ENCODE measurements at regions not wholly inside any gene's neighbourhood (a gene's known extent, or its start where the extent isn't known, plus 50 kb on each side); places are given as distances from the start of the nearest gene placed in this dataset.

DNA sequence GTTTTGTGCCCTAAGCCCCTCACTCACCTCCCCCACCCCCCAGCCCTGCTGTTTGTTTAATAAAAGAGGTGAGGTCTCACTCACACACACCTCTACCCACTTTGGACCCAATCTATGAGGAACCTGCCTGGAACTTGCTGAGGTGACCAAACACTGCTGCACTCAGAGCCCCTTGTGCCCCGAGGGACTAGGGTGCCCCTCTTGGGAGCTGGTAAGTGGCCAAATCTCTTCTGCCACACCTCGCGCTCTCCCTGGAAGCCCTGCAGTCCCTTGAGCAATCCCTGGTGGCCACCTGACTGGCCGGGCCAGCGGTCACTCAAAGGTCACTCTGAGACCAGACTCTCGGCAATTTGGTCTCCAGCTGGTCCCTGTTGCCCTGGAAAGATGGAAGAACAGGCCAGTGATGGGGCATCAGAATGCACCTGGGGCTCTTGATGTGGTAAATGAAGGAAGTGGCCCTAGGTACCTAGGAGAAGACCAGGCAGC lies 157.2 kb downstream of the MED10 start:
- intact Hi-C loops (cut with micrococcal nuclease): no loop called here

DNA sequence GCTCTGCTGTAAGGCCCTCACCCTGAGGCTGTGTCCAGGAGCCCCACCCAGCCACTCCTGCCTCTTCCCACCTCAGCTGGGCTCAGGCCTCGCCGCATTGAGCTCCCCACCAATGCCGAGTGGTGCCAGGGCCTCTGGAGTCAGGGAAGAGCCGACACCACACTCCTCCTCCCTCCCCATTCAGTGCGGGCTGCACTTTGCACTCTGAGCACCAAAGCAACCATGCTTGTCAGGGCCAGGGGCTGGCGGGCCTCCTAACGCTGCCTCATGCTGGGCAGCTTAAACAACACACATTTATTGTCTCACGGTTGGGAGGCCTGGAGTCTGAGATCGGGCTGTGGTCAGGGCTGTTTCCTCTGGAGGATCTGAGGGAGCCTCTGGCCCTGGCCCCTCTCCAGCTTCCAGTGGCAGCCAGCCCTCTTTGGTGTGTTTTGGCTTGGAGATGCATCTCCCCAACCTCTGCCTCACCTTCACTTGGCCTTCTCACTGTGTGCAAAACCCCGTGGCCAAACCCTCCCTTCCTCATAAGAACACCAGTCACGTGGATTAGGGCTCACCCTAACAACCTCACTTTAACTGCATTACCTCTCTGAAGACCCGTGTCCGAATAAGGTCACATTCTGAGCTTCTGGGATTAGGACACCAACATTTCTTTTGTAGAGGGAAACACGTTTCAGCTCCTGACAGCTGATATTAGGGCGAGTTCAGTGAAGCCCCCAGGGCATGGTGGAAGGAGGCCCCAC lies 157.8 kb downstream of the MED10 start:
- H3K9me3 ChIP-seq (ENCODE audit: control insufficient read depth in 2 of 3, low read length in 3 of 3): no peaks in the 10 kb centered on the region
- no peaks in the 10 kb centered on the region for H3K36me3 ChIP-seq (ENCODE audit: control insufficient read depth in 2 of 3, insufficient read depth in 3 of 3, low read length in 3 of 3)
- ATAC-seq (peak; percentile 14), DNase-seq (no peak)
- intact Hi-C loops (cut with micrococcal nuclease): no loop called here
- H3K27me3 ChIP-seq (ENCODE audit: control insufficient read depth in 2 of 2, insufficient read depth in 2 of 2, low read length in 2 of 2): no peaks in the 10 kb centered on the region
- H3K4me3 ChIP-seq (ENCODE audit: low read length): no peak overlapping the region
- ChIA-PET CTCF (no interaction called here), POLR2A (no interaction called here)
- Mint-ChIP-seq H3K9me3 (peaks cover 0 to 3% (median 0%) of the 10 kb centered on the region in 11 donors), H3K4me1 (peaks cover 0 to 2% (median 0%) of the 10 kb centered on the region in 7 donors), H3K27ac (no peak overlapping the region), H3K27me3 (peaks cover 0 to 25% (median 0%) of the 10 kb centered on the region in 5 donors), H3K36me3 (no peaks in the 10 kb centered on the region), H3K4me3 (no peak overlapping the region)
- no peaks in the 10 kb centered on the region for H3K4me1 ChIP-seq (ENCODE audit: control insufficient read depth in 2 of 2, insufficient read depth in 2 of 2, low read length in 2 of 2)
- no peak overlapping the region for H3K27ac ChIP-seq (ENCODE audit: low read depth, low read length)

More for the DNA sequence above, 157.2 kb downstream of the MED10 start:
- Mint-ChIP-seq H3K9me3 (peaks cover 0 to 3% (median 0%) of the 10 kb centered on the region in 11 donors), H3K27me3 (peaks cover 0 to 22% (median 0%) of the 10 kb centered on the region in 5 donors), H3K36me3 (no peaks in the 10 kb centered on the region), H3K4me3 (no peak overlapping the region), H3K4me1 (peaks cover 0 to 2% (median 0%) of the 10 kb centered on the region in 7 donors), H3K27ac (no peak overlapping the region)
- Histone ChIP-seq H3K4me3 (ENCODE audit: low read length) (no peak overlapping the region), H3K4me1 (ENCODE audit: control insufficient read depth in 2 of 2, insufficient read depth in 2 of 2, low read length in 2 of 2) (no peaks in the 10 kb centered on the region), H3K27ac (ENCODE audit: low read depth, low read length) (no peak overlapping the region), H3K9me3 (ENCODE audit: control insufficient read depth in 2 of 3, low read length in 3 of 3) (no peaks in the 10 kb centered on the region), H3K36me3 (ENCODE audit: control insufficient read depth in 2 of 3, insufficient read depth in 3 of 3, low read length in 3 of 3) (no peaks in the 10 kb centered on the region), H3K27me3 (ENCODE audit: control insufficient read depth in 2 of 2, insufficient read depth in 2 of 2, low read length in 2 of 2) (no peaks in the 10 kb centered on the region)
- no peak for DNase-seq
- ChIA-PET CTCF (no interaction called here), POLR2A (no interaction called here)
- no peak for ATAC-seq

DNA sequence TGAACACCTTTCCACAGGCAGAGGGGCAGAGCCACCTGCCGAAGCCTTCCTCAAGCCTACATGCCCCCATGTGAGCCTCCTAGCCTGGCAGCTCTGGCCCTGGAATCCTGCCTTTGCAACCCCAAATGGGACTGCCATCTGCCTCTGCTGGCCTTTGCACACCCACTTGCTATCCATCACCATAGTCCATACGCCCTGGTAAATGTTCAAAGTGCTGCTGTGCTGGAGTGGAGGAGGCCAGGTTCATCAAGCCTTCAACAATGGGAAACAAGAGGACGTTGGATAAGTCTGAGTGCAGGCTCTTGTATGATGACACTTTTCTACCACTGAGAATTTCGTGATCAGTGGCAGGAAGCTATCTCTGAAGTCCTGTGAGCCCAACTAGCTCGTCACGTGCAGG lies 159.8 kb downstream of the MED10 start:
- no peaks in the 10 kb centered on the region for H3K9me3 ChIP-seq (ENCODE audit: control insufficient read depth in 2 of 3, low read length in 3 of 3)
- no peak for ATAC-seq
- peaks cover 0 to 25% (median 0%) of the 10 kb centered on the region in 5 donors for H3K27me3 Mint-ChIP-seq
- H3K9me3 Mint-ChIP-seq: peaks cover 0 to 6% (median 0%) of the 10 kb centered on the region in 11 donors
- H3K27me3 ChIP-seq (ENCODE audit: control insufficient read depth in 2 of 2, insufficient read depth in 2 of 2, low read length in 2 of 2): no peaks in the 10 kb centered on the region
- no peak overlapping the region for H3K27ac Mint-ChIP-seq
- no peak for DNase-seq
- CTCF ChIA-PET: no interaction called here
- H3K36me3 ChIP-seq (ENCODE audit: control insufficient read depth in 2 of 3, insufficient read depth in 3 of 3, low read length in 3 of 3): no peaks in the 10 kb centered on the region
- H3K4me1 Mint-ChIP-seq: peaks cover 0 to 2% (median 0%) of the 10 kb centered on the region in 7 donors
- H3K4me1 ChIP-seq (ENCODE audit: control insufficient read depth in 2 of 2, insufficient read depth in 2 of 2, low read length in 2 of 2): no peaks in the 10 kb centered on the region
- POLR2A ChIA-PET: no interaction called here
- no peak overlapping the region for H3K4me3 ChIP-seq (ENCODE audit: low read length)
- no peak overlapping the region for H3K4me3 Mint-ChIP-seq
- no peaks in the 10 kb centered on the region for H3K36me3 Mint-ChIP-seq
- H3K27ac ChIP-seq (ENCODE audit: low read depth, low read length): no peak overlapping the region
- intact Hi-C loops (cut with micrococcal nuclease): no loop called here

DNA sequence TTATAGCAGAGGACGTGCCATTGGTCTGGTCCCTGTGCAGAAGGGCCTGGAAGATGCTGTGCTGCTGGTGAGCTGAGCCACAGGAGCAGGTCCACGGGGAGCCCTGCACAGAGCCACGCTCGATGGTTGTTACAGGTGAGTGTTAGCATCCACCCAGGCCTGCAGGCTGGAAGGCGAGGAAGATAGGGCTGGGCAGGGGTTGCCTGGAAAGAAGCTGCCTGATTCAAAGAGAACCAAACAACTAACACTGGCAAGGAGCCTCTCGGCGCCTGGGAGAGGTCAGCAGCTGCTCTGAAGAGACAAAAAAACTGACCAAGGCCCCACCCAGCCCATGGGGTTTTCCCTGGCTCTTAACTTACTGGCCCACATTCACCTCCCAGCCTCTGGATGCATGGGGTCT lies 160.2 kb downstream of the MED10 start:
- DNase-seq (no peak), ATAC-seq (no peak)
- intact Hi-C loops (cut with micrococcal nuclease): no loop called here
- Histone ChIP-seq H3K9me3 (ENCODE audit: control insufficient read depth in 2 of 3, low read length in 3 of 3) (no peaks in the 10 kb centered on the region), H3K4me1 (ENCODE audit: control insufficient read depth in 2 of 2, insufficient read depth in 2 of 2, low read length in 2 of 2) (no peaks in the 10 kb centered on the region), H3K27ac (ENCODE audit: low read depth, low read length) (no peak overlapping the region), H3K27me3 (ENCODE audit: control insufficient read depth in 2 of 2, insufficient read depth in 2 of 2, low read length in 2 of 2) (no peaks in the 10 kb centered on the region), H3K4me3 (ENCODE audit: low read length) (no peak overlapping the region), H3K36me3 (ENCODE audit: control insufficient read depth in 2 of 3, insufficient read depth in 3 of 3, low read length in 3 of 3) (no peaks in the 10 kb centered on the region)
- ChIA-PET CTCF (no interaction called here), POLR2A (no interaction called here)
- Mint-ChIP-seq H3K36me3 (no peaks in the 10 kb centered on the region), H3K4me1 (peaks cover 0 to 2% (median 0%) of the 10 kb centered on the region in 7 donors), H3K27me3 (peaks cover 0 to 25% (median 0%) of the 10 kb centered on the region in 5 donors), H3K9me3 (peaks cover 0 to 6% (median 0%) of the 10 kb centered on the region in 11 donors), H3K4me3 (no peak overlapping the region), H3K27ac (peak overlapping the region in 1 of 9 donors; percentile 82)

DNA sequence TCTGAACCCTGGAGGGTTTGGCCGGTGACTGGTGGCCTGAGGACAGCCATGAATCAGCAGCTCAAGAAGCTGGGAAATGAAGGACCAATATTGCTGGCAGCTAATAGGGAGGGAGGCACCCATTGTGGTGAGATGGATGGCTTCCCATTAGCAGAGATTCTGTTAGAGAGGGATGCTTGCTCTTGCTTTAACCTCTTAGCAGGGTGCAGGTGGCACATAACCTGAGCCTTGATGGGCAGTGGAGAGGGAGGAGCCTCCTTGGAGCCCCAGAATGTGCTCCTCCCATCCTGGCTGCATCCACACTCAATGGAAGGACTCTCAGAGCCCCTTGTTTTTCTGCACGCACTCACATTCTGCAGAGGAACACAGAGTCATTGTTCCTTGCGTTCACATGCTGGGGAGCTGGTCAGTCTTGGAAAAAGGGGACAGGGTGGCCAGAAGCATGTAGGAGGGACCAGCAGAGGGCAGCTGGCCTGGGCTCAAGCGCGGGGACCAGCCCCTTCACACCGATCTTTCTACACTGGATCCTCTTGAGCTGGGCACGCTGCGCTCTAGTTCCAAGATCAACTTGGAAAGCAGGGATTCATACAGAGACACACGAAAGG lies 161.8 kb downstream of the MED10 start:
- H3K36me3 Mint-ChIP-seq: no peaks in the 10 kb centered on the region
- CTCF ChIA-PET: no interaction called here
- H3K36me3 ChIP-seq (ENCODE audit: control insufficient read depth in 2 of 3, insufficient read depth in 3 of 3, low read length in 3 of 3): no peaks in the 10 kb centered on the region
- intact Hi-C loops (cut with micrococcal nuclease): no loop called here
- H3K4me1 ChIP-seq (ENCODE audit: control insufficient read depth in 2 of 2, insufficient read depth in 2 of 2, low read length in 2 of 2): no peaks in the 10 kb centered on the region
- H3K4me3 Mint-ChIP-seq: no peak overlapping the region
- peaks cover 0 to 11% (median 5%) of the 10 kb centered on the region in 11 donors for H3K9me3 Mint-ChIP-seq
- peaks cover 0 to 1% (median 0%) of the 10 kb centered on the region in 7 donors for H3K4me1 Mint-ChIP-seq
- POLR2A ChIA-PET: no interaction called here
- no peaks in the 10 kb centered on the region for H3K9me3 ChIP-seq (ENCODE audit: control insufficient read depth in 2 of 3, low read length in 3 of 3)
- no peaks in the 10 kb centered on the region for H3K27me3 ChIP-seq (ENCODE audit: control insufficient read depth in 2 of 2, insufficient read depth in 2 of 2, low read length in 2 of 2)
- DNase-seq: no peak
- H3K4me3 ChIP-seq (ENCODE audit: low read length): no peak overlapping the region
- H3K27ac ChIP-seq (ENCODE audit: low read depth, low read length): no peak overlapping the region
- H3K27ac Mint-ChIP-seq: no peak overlapping the region
- ATAC-seq: no peak
- peaks cover 0 to 25% (median 0%) of the 10 kb centered on the region in 5 donors for H3K27me3 Mint-ChIP-seq

DNA sequence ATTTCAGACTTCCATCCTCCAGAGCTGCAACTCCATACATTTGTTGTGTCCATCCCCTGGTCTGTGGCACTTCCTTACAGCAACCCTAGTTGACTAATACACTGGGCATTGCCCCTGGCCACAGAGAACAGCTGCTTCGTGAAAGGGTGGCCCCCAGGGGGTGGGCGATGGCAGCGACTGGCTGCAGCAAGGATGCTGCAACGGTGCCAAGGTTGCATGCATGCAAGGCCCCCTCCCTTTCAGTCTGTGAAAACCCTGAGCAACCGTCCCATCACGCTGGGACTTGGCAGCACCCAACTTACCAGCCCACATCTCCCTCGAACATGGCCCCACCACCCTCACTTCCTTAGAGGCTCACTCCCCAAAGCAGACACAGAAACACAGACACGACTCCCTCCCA lies 162.5 kb downstream of the MED10 start:
- H3K36me3 ChIP-seq (ENCODE audit: control insufficient read depth in 2 of 3, insufficient read depth in 3 of 3, low read length in 3 of 3): no peaks in the 10 kb centered on the region
- intact Hi-C loops (cut with micrococcal nuclease): no loop called here
- POLR2A ChIA-PET: no interaction called here
- CTCF ChIA-PET: no interaction called here
- ATAC-seq (no peak), DNase-seq (no peak)
- Mint-ChIP-seq H3K36me3 (no peaks in the 10 kb centered on the region), H3K27me3 (peaks cover 0 to 25% (median 0%) of the 10 kb centered on the region in 5 donors), H3K4me3 (no peak overlapping the region), H3K9me3 (peaks cover 0 to 11% (median 5%) of the 10 kb centered on the region in 11 donors), H3K27ac (no peak overlapping the region), H3K4me1 (peaks cover 0 to 1% (median 0%) of the 10 kb centered on the region in 7 donors)
- H3K27me3 ChIP-seq (ENCODE audit: control insufficient read depth in 2 of 2, insufficient read depth in 2 of 2, low read length in 2 of 2): no peaks in the 10 kb centered on the region
- H3K27ac ChIP-seq (ENCODE audit: low read depth, low read length): no peak overlapping the region
- H3K4me1 ChIP-seq (ENCODE audit: control insufficient read depth in 2 of 2, insufficient read depth in 2 of 2, low read length in 2 of 2): no peaks in the 10 kb centered on the region
- no peak overlapping the region for H3K4me3 ChIP-seq (ENCODE audit: low read length)
- no peaks in the 10 kb centered on the region for H3K9me3 ChIP-seq (ENCODE audit: control insufficient read depth in 2 of 3, low read length in 3 of 3)

DNA sequence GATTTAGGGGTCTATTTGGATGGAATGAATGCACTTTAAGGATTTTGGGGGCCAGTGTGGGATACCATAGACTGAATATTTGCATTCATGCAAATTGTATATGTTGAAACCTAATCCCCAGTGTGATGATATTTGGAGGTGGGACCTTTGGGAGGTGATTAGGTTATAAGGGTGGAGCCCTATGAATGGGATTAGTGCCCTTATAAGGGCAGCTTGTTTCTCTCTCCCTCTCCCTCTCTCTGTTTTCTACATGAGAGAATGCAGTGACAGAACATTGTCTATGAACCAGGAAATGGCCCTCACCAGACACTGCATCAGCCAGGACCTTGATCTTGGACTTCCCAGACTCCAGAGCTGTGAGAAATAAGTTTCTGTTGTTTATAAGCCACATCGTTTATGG lies 166.1 kb downstream of the MED10 start:
- Mint-ChIP-seq H3K9me3 (peaks cover 0 to 14% (median 5%) of the 10 kb centered on the region in 11 donors), H3K4me1 (peaks cover 0 to 1% (median 0%) of the 10 kb centered on the region in 7 donors), H3K27me3 (peaks cover 0 to 18% (median 0%) of the 10 kb centered on the region in 5 donors), H3K27ac (no peak overlapping the region), H3K4me3 (no peak overlapping the region), H3K36me3 (no peaks in the 10 kb centered on the region)
- no peak overlapping the region for H3K4me3 ChIP-seq (ENCODE audit: low read length)
- H3K4me1 ChIP-seq (ENCODE audit: control insufficient read depth in 2 of 2, insufficient read depth in 2 of 2, low read length in 2 of 2): no peaks in the 10 kb centered on the region
- no peaks in the 10 kb centered on the region for H3K36me3 ChIP-seq (ENCODE audit: control insufficient read depth in 2 of 3, insufficient read depth in 3 of 3, low read length in 3 of 3)
- ATAC-seq: no peak
- no peaks in the 10 kb centered on the region for H3K9me3 ChIP-seq (ENCODE audit: control insufficient read depth in 2 of 3, low read length in 3 of 3)
- ChIA-PET CTCF (no interaction called here), POLR2A (no interaction called here)
- no peak for DNase-seq
- H3K27me3 ChIP-seq (ENCODE audit: control insufficient read depth in 2 of 2, insufficient read depth in 2 of 2, low read length in 2 of 2): peaks cover 0 to 3% of the 10 kb centered on the region in 2 donors
- intact Hi-C loops (cut with micrococcal nuclease): no loop called here
- H3K27ac ChIP-seq (ENCODE audit: low read depth, low read length): no peak overlapping the region

All from naive thymus-derived CD4-positive, alpha-beta T cell (primary cell).